HT-29 (cell line): ENCODE measurements at regions not wholly inside any gene's neighbourhood (a gene's known extent, or its start where the extent isn't known, plus 50 kb on each side); places are given as distances from the start of the nearest gene placed in this dataset.

Experiments
- DNase-seq: peaks from one replicate; pipeline ENCODE4 v3.0.0-alpha.2; 2015; ENCODE audit warnings: low spot score

DNA sequence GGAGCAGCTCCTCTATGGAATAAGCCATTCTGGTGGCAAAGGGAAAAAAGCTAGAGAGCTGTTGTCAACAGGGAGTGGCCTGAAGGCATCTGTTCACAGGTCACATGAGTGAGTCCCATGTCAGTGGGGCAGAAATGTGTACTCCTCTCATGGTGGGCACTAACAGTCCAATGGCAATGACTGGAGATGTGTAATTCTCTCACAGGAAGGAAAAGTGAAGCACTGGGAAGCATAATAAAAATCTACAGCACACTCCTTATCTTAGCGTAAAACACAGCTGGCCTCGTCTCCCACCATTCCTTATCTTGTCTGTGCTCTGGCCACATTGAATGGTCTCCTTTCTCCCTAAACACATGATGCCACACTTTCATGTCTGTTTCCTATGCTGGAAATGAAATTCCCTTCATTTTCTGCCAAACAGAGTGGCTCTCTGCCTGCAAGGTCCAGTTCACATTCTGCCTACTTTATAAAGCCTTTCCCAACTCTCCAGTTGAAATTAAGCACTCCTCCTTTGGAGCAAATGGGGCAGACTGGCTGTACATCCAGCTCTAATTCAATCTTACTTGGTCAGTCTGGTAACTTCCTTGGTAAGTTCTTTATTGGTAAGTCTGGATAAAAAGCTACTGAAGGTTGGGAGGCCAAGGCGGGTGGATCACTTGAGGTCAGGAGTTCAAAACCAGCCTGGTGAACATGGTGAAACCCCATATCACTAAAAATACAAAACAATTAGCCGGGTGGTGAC, 139.8 kb downstream of the RPL22L1 start:
- no peak for DNase-seq

DNA sequence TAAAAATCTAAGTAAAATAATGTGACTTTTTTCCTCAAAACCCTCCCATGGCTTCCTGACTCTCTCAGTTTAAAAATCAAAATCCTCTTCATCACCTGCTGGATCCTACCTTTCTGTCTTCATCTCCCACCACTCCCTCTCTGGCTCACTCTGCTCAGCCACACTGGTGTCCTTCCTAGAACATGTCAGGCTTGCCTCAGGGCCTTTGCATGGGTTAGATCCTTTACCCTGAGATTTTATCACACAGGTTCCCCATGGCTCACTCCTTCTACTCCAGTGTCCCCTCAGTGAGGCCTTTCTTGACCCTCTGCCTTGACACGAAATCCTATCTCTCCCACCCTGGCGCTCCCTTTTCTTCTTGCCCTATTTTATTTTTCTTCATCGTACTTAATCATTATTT, 141.8 kb downstream of the RPL22L1 start:
- no peak for DNase-seq

DNA sequence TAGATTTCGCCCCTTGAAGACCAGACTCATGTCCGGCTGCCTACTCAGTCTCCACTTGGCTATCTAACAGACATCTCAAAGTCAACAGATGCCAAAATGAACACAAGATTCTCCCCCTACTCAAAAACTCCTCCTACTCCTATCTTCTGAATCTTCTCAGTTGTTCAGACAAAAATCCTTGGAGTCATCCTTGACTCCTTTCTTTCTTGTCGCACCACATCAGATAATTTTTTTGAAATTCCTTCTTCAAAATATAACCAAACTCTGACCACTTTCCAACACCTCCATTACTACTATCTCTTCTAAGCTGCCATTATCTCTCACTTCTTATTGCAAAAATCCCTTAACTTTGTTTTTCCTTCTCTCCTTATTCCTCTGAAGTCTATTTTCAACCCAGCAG, 141.9 kb upstream of the SLC7A14 start:
- DNase-seq: no peak

DNA sequence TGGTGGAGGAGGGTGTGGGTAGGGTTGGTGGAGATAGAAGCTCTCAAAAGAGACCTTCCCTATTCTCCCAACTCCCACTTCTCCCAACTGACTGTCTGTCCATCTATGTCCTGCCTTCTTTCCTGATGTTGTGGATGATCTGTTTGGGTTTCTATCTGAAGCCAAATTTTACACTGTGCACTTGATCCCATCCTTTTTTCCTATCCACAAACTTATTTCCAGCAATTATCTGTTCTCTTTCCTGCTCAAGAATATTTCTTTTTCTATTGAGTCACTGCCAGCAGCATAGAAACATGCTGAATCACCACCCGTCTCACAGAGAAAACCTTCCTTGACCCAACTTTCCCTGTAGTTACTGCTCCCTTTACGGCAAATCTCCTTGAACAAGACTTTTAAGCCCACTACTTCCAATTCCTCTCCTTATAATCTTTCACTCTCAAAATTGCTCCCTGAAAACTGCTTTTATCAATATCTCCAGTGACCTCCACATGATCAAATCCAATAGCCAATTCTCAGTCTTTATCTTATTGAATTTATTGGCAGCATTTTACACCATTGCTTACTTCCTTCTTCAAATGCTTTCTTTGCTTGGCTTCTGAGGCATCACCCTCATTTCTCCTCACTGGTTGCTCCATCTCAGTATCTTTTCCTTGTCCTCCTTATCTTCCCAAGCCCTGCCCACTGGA, 141.2 kb upstream of the SLC7A14 start:
- no peak for DNase-seq

DNA sequence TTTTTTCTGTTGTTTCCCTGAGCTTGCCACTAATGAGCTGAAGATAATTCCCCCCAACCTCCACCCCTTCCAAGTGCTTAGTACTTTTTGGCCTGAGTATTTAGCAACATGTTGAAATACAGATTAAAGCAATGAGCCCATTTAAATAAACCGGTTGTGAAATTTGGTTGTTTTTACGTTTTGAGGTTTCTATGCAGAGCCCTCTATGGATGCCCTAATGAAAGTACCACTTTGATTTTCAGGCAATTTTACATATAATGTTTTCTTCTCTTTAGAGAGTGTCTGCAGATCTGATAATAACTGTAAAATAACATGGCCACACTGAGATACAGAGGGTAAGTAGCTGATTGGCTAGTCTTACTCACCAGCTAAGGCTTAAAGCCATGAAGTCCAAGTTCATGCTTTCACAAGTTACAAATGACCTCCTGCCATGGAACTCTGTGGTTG, 139.4 kb upstream of the SLC7A14 start:
- DNase-seq: no peak

DNA sequence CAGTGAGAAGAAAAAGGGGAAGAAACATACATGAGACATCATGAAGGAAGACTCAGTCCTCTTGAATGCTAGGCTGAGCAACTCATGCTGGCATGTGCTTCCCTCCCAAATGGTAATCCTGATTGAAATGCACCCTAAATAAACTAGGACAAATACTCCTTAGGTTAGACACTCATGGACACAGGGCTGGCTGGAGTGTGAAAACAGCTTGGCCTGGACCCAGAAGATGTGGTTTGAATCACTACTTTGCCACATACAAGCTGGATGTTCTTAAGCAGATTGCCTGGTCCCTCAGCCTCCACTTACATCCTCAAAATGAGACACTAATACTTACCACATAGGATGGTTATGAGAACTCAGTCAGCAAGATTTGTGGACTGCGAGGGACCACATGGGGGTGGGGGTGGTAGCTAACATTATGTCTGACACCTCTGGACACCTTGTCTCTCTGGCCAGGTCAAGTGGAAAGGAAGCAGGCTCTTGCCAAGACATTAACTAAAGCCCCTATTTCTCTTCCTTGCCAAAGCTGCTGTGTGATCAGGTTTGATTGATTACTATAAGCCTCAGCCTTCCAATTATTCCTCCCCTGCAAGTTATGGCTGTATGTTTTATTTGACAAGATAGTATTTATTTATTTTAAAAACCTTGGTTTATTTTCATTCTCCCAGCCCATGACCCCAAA, 138.9 kb upstream of the SLC7A14 start:
- no peak for DNase-seq

DNA sequence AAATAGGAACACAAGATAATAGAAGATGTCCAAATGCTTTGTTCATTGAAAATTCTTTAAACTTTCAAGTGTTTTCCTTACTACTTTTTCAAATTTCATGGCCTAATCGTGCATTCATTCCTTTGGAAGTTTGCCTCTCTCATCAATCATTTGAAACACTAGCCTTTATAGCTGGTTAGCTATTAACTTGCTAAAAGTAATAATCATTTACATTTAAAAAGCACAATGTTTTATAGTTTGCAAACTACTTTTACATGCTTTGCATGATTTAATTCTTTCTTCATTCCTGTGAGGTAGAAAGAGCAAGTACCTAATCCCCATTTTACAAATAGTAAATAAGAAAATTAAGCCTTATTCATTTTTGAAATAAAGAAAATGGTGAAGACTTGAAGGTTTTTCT, 137.4 kb upstream of the SLC7A14 start:
- DNase-seq: no peak

DNA sequence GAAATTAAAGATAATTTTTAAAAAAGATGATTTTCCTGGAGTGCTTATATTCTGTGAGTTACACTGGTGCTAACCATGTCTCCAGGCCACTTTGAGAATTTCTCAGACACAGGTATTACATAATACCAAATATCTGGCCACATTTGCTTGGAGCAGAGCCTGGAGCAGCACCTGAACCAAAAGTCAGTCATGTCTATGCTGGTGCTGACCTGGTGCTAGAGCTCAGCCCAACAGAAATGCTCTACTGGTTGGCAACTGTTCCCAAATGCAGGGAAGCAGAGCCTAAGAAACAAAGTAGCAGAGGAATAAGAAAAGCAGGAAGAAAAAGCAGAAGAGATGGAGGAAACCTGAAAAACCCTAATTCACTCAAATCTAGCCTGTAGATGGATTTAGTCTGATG, 135.7 kb upstream of the SLC7A14 start:
- no peak for DNase-seq

DNA sequence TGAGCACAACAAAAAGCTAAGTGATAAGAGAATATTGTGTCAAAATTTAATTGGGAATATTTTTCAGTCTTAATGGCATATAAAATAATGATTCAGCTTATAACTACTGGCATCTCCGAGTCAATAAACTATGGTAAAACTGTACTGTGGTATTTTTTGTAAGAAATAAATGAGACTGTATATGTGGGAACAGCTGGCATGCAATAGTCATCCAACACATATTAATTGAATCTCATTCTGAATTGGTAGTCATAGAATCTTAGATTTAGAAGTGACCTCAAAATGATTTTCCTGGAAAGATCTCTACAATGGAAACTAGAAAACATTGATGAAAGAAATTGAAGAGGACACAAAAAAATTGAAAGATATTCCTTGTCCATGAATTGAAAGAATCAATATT, 133.4 kb upstream of the SLC7A14 start:
- DNase-seq: no peak

DNA sequence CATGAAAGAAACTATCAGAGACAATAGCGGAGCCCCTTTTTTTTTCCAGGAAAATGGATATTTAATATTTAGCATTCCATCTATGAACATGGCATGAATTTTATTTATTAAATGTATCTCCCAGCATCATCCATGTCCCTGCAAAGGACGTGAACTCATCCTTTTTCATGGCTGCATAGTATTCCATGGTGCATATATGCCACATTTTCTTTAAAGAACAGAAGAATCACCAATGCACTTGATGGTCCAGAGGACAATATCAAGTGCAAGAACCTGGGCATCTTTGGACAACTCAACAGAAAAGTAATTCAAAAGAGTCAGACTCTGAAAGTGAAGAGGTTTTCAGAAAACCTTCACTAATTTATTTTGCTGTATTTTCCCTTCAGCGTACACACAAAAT, 133.0 kb upstream of the SLC7A14 start:
- no peak for DNase-seq

DNA sequence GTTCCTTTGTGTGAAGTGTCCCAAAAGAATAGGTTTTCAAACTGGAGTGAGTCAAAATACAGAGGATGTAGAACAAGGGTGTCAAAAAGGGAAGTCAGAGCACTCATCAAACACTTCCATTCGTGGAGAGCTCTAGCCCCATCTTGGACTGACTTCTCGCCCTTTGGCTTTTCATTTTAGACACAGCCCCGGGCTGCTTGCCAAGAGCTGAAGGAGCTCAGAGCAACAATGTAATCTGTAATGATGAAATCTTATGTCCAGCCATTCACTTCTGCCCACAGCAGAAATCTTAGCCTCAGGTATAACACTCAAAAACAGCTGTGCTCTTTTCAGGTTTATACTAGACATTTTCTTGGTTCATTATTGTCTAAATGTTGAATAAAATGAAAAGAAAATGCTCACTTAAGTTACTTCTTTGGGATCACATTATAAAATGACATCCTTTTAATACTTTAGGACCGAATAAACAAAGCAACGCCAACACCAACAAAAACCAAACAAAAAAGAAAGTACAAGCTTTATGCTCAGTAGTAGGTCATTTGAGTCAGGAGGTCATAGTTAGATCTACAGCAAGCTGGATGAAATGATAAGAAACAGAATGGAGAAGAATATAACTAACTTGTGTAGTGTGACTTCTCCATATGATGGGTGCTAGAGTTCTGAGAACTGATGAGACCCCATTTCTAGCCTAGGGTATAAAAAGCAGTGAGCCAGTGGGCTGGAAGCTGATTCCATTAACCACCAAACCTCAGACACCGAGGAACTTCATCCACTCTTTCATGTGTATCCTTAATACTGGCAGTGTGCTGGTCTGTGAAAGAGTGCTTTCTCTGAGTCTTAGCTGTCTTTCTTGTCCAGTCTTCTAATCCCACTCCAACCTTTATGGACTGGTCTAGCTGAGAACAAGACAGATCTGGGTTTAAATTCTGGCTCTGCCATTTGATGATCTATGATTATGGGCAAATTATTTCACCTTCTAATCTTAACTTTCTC, 131.8 kb upstream of the SLC7A14 start:
- no peak for DNase-seq

DNA sequence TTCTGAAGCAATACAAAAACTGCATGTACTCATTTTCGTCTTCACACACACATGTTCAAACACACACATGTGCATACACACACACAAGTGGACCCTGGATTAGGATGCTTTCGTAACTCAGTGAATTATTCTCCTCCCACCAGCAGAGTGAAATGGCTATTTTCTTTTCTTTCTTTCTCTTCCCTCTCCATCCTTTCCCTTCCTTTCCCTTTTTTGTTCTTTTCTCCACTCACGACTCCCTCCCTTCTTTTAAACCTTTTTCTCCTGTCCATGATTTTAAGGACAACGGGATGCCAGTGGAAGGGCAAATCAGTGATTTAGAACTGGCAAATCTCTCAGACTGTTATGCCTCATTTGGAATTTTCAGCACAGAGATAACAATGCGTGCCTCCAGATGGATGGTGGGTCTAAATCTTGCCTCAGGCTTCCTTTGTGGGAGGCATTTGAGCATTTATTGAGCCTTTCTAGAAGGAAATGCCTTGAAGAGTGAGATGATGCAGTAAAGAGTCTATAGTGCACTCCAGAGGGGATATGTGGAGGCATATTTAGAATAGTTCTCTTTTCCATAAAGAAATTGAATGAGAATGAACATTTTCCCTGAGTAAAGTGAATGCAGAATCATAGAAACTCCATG, 130.4 kb upstream of the SLC7A14 start:
- no peak for DNase-seq

DNA sequence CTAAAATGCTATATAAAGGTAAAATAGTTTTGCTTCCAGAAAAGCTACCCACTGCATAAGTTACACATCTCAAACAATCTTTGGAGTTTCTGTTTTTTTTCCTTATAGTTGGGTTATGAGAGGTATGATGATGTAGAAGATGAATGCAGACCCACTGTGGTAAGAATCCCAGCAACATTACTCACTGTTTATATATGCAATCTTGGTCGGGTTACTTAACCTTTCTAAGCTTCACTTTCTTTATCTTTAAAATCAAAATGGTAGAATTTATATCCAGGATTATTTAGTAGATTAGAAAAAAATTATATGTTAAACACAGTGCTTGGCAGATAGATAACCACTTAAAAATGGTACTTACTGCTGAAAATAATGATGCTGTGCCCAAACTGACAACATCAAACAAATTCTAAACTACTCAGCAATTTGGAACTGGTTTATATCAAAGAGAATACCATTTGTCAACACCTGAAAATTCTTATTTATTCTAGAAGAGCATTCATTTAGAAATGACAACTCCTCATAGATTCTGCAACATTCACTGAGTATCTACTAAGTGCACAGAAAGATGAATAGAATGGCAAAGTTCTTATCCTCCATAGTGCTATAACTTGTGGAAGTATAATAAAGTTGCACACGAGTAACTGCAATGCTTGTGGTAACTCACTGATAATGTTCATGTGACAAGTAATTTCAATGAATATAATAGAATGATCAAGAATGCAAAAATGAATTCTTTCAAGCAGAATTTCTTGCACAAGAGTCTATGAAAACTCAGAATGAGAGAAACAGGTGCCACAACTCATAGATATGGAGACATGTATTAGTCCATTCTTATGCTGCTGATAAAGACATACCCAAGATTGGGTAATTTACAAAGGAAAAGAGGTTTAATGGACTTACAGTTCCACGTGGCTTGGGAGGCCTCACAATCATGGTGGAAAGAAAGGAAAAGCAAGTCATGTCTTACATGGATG, 129.0 kb upstream of the SLC7A14 start:
- no peak for DNase-seq

DNA sequence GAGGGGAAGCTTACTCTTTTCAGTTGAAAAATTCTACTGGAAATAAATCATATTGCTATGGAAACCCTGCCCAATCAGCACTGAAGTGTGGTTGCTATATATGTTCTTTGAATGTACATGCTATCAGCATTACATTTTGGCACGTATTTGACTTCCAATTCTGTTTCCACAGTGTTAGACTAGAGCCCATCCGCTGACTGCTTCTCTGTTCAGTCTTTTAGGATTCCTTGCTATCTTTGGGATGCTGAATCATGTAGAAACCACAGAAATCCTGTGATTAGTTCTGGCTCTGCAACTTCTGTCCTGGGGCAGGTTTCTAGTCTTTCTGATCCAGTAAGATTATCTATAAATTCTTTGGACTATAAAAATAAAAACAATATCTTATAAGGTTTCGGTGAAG, 128.2 kb upstream of the SLC7A14 start:
- no peak for DNase-seq

DNA sequence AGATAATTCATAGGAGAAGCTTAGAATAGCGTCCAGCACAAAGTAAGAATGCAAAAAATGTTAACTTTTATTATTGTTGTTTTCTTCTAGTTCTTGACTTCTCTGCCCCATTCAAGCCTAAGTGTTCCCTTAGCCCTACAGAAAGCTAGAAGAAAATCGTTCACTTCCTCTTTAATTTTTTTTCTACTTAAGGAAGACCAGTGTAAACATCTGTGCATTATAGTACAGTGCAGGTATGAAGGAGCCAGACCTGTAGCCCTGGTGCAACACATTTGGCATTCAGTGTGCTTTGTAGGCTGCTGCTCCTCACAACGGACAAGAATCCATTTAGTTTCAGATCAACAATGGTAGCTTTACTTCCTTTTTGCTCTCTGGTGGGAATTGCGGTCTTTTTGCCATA, 127.8 kb upstream of the SLC7A14 start:
- DNase-seq: no peak

DNA sequence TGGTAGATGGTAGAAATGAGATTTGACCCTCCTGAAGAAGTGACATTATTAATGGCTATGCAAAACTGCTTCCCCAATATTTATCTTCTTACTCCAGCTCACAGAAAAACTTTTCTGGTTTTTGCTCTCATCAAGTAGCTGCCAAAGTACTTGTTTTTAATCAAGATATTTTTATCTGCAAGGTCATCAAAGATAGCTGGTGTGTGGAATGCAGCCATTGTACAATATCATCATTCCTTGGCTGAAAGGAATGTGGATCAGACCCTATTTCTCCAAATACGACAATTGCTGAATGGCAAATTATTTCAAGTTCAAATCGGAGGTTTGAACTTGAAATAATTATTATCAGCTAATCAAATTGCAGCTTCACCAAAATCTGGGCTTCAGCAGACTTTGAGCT, 126.9 kb upstream of the SLC7A14 start:
- DNase-seq: no peak

DNA sequence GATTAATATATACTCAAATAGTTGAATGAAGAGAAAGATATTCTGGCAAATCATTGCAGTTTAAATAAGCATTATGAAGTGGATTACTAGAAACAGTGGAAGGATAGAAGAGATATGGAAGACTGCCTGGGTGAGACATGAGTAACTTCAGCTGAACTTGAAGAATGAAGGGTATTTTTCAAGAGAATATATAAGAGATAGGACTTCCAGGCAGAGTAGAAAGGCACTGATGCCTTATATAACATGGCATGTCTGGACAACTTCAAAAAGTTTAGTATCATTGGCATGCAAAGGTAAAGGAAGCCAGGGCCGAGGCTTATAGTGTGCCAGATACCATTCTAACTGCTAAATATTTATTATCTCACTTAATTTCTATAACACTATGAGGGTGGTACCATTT, 126.5 kb upstream of the SLC7A14 start:
- no peak for DNase-seq

DNA sequence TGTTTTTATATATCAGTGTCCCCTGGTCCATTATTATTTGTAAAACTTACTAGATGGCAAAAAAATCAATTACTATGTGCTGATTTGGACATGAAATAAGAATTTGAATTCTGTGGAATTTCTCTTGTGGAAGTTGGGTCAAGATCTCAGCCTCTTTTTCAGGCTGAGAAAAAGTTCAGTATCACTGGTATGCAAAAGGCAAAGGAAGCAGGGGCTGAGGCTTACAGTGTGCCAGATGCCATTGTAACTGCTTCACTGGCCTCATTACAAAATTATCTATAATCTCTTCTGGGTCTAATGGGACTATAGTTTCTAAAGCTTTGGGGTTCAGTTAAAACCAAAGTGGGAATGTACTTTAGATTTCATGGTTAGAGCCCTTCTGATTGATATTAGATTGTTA, 125.9 kb upstream of the SLC7A14 start:
- DNase-seq: no peak

DNA sequence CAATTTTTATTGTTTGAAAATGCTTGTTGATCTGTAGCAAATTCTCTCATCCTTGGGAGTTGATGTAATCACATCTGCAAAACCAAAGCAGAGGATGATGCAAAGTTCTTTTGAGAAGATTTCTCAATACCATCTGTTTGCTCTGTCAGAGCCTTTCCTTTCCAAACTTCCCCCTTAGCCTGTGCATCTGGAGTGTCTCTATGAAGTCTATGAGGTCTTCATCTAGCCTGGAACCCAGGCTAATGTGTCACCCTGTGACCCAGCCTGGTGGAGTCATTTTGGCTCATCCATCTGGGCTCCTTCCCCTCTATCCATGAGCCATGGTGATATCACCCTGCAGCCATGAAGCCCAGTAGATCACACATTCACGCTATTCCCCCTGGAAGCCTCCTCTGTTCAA, 123.2 kb upstream of the SLC7A14 start:
- DNase-seq: no peak

DNA sequence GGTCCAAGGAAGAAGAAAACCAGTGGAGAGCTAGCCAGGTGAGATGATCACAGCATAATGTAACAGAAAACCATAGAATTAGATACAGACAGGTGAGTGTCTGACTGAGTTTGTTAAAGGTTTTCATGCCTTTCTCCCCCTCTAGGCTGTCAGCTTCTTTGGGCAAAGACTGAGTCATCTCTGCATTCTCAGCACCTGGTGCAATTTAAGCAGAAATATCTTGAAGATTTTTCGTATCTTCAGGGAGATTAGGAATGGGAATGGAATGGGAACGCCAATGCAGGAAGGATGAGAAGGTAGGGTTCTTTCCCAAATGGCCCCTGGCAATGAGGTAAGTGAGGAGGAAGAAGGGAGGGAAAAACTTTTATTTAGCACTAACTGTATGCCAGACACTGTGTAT, 122.0 kb upstream of the SLC7A14 start:
- DNase-seq: no peak
